ENCODE measurements at regions not wholly inside any gene's neighbourhood (a gene's known extent, or its start where the extent isn't known, plus 50 kb on each side); places are given as distances from the start of the nearest gene placed in this dataset.

DNA sequence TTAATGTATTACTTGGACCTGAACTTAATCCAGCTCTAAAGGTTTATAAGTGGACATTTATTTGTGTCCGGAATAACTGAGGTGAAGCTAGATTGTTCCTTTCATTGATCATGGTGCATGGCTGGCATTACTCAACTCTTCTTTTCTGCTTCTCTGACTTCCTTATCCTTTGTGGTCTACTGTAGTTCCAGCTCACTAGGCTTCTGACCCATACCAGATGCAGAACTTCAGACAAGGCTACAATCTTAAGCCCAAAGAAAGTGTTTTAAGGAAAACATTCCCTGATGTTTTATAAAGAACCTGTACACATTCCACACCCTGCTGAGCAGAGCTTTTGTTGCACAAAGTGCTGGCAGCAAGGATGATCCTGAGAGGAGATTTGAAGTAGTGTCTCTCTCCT, 250.8 kb upstream of the TGFBR2 start:
- H3K27ac ChIP-seq = peak overlapping the region; percentile 82
- TF ChIP-seq, protein P1, sequence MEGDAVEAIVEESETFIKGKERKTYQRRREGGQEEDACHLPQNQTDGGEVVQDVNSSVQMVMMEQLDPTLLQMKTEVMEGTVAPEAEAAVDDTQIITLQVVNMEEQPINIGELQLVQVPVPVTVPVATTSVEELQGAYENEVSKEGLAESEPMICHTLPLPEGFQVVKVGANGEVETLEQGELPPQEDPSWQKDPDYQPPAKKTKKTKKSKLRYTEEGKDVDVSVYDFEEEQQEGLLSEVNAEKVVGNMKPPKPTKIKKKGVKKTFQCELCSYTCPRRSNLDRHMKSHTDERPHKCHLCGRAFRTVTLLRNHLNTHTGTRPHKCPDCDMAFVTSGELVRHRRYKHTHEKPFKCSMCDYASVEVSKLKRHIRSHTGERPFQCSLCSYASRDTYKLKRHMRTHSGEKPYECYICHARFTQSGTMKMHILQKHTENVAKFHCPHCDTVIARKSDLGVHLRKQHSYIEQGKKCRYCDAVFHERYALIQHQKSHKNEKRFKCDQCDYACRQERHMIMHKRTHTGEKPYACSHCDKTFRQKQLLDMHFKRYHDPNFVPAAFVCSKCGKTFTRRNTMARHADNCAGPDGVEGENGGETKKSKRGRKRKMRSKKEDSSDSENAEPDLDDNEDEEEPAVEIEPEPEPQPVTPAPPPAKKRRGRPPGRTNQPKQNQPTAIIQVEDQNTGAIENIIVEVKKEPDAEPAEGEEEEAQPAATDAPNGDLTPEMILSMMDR (conservative IDR thresholded peaks at IDR 0.05) = no peak

DNA sequence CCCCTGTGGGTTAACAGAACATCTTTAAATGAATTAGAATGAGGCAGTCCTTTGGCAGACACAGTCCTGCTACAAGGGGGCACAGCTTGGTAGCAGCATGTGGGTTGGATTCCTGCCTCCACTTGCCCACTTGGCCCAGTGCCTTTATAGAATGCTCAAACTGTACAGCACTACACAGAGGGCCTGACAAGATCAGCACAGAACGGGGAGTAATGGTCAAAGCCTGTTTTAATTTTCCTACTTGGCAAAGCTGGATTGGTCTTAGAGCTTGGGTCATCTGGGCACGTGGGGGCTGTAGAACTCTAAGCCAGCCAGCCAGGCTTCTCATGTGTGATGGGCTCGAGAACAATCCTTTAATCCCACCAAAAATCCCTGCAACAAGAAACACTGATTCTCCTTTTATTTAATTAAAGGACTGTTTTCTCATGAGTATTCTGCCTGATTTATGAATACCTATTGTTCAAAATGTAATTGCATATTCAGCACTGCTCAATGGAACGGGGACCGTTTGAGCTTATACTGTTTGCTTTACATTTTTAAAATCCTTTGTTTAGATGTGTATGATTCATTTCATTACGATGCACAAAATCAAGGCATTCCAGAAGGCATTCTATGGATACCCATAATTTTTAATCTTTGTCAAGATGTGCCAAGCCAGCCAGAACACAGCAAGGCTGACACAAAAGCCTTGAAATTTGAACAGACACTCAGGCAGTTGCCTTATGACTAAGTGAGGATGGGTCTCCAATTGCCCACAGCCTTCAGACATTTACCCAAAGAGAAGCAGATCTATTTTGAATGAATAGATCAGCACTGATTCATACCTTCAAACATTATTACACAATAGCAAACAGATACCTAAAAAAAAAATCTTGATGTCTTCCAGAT, 249.3 kb upstream of the TGFBR2 start:
- TF ChIP-seq, protein P1 (conservative IDR thresholded peaks at IDR 0.05) = no peak
- H3K27ac ChIP-seq = peak overlapping the region; percentile 82

DNA sequence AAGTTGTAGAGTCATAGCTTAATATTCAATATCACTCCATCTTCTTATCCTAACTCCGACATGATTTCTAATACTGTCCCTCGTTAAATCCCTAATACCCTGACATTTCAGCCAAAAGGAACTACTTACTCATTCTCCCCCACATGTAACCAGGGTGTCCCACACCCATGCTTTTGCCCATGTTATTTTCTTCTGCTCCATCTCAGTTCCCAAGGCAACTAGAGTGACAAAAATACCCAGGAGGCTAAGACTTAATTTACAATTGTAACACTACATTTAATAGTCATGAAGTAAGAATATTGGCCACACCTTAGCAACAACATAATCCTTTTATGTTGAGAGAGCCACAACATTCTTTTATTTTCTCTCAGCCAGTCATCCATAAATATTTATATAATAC, 248.5 kb upstream of the TGFBR2 start:
- TF ChIP-seq, protein P1 (conservative IDR thresholded peaks at IDR 0.05) = no peak
- peak overlapping the region; percentile 82; the same call in 1 of the 2 replicates for H3K27ac ChIP-seq

DNA sequence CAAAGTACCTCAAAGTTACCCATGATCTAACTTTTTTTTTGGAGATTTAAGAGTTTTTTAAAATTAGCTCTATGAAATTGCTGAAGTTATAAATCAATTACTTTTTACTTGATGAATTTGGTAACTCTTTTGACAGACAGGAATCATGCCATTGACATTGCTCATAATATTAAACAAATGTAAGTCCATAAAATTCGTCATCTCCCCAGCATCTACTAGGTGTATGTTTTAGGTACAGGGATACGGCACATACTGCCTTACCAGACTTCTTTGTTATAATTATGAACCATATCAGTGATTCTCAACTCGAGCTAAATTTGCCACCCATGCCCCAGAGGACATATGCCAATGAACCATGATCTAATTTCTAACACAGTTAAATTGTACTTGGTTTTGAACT, 247.5 kb upstream of the TGFBR2 start:
- no peak overlapping the region; the same call in 1 of the 2 replicates for H3K27ac ChIP-seq
- TF ChIP-seq, protein P1 (conservative IDR thresholded peaks at IDR 0.05) = no peak

DNA sequence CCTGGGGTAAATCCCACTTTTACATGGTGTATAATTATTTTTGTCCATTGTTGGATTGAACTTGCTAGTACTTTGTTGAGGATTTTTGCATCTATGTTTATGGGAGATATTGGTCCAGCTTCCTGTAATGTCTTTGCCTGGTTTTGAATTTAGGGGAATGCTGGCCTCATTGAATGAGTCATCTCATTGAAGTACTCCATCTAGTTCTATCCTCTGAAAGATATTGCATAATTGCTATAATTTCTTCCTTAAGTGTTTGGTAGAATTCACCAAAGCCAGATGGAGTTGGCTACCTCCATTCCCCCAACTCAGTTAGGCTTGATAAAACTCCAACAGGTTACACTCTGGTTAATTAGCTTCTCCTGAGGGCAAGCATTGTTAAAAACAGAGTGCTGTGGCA, 237.4 kb upstream of the TGFBR2 start:
- no peak overlapping the region for H3K27ac ChIP-seq
- TF ChIP-seq, protein P1 (conservative IDR thresholded peaks at IDR 0.05) = no peak

DNA sequence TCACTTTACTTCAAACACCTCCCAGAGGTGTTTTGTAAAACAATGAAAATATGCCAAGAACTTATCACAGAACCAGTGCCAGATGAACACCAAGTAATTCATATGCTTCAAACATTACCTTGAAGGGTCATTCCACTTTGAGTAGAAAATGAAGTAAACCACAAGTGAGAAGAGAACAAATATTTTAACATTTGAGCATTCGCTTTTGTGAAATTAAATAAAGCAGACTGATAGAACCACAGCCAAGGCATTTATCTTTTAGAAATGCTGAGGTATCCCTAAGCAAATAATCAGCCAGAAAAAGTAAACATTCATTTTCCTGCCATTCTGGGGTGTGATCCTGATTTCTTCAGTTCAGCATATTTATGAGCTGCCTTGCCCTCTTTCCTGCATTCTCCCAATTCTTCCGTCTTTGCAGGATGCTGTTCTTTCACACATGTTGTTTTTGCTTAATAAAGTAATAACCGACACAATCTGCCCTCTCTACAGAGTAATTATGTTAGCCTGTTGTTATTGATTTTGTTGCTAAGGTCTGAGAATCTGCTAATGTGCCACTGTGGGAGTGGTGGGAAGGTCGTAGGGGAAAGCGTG, 235.6 kb upstream of the TGFBR2 start:
- TF ChIP-seq, protein P1 (conservative IDR thresholded peaks at IDR 0.05) = no peak

DNA sequence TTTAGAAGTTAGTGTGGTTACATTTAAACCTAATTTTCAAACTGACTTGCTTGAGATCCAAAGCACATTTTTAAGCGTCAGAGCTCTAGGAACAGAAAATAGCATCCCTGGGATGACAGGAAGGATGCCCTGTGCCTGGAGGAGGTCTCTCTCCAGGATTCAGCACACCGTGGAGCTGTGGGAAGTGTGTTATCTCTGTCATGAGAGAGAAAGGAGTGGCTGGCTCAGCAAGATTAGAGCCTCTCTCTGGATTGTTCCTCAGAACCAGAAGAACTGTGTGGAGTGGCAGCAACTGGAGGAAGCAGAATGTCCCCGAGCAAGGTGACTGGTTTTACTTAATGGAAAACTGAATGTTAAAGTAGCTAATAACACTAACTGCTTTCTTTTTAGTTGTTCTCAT, 233.6 kb upstream of the TGFBR2 start:
- TF ChIP-seq, protein P1 (conservative IDR thresholded peaks at IDR 0.05) = no peak
- no peak overlapping the region for H3K27ac ChIP-seq

More for the DNA sequence above, 235.6 kb upstream of the TGFBR2 start:
- H3K27ac ChIP-seq = peak overlapping the region; percentile 21; the same call in 1 of the 2 replicates

All from VCaP (cell line).